Fibroblast of pulmonary artery (primary cell): ENCODE measurements at regions not wholly inside any gene's neighbourhood (a gene's known extent, or its start where the extent isn't known, plus 50 kb on each side); places are given as distances from the start of the nearest gene placed in this dataset.

Experiments used
- DNase-seq: peaks from one replicate; pipeline ENCODE4 v3.0.0-alpha.2; 2010; ENCODE audit warnings: low read depth
- H3K4me3 ChIP-seq: replicated peaks from 2 replicates; pipeline ENCODE4 v1.5.1; 2011; ENCODE audit warnings: low read depth, mild to moderate bottlenecking, control low read depth, low read length, moderate library complexity
- CTCF ChIP-seq: IDR thresholded peaks from 2 replicates; pipeline ENCODE4 v1.5.1; 2011; ENCODE audit warnings: mild to moderate bottlenecking, control low read depth, low read length, inconsistent platforms; ENCODE audit errors: missing control alignments

GRCh38 chr20:40634891-40635290, 54.1 kb downstream of the MAFB start:
- no peak overlapping the region for H3K4me3 ChIP-seq
- no peak for TF ChIP-seq CTCF
- no peak for DNase-seq

- no peak for TF ChIP-seq CTCF
- no peak for DNase-seq
- H3K4me3 ChIP-seq, result no peak overlapping the region
Observed at GRCh38 chr20:40633123-40633850, 55.7 kb downstream of the MAFB start.

GRCh38 chr20:40632346-40632976, 56.6 kb downstream of the MAFB start:
- TF ChIP-seq CTCF, result no peak
- no peak for DNase-seq
- H3K4me3 ChIP-seq, result no peak overlapping the region

DNA sequence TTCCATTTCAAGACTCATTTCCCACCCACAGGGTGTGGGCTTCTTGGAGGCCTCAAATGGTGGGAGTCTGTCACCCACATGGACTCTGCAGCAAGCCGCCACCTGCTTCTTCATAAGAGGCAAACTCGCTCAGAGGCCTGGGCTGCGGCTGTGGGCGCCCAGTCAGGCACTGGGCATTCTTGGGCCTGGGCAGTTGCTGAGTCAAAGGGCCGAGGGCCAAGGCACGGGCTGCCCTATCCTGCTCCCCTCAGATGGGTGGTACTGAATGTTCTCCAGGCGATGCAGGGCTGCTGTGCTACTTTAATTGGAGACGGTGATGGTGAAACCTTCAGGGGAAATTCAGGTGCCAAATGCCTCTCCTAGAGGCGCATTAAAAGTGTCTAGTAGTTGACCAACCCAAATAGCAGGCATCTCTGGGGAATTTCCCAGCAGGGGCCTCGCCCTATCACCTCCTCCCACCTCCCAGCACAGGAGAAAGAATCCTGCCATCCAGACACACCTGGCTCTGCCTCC, 57.9 kb downstream of the MAFB start:
- DNase-seq, result no peak
- no peak for TF ChIP-seq CTCF
- no peak overlapping the region for H3K4me3 ChIP-seq

DNA sequence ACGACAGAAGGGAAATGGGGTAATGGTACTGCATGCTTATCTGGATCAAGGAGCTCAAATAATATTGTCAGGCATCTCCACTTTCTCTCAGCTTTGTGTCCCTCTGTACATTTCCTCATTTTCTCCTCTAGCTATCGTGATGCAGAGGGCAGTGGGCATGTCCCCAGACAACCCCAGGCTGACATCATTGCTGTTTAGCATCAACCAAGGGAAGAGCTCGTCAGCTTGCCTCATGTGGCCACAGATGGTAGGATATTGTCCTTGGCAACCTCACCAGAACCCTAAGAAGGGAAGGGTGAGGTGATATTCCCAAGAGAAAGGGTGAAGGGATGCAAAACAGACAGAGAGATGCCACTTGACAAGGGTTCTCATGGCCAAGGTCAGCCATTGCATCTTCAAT, 58.3 kb downstream of the MAFB start:
- no peak for DNase-seq
- H3K4me3 ChIP-seq, result no peak overlapping the region
- no peak for TF ChIP-seq CTCF

- TF ChIP-seq CTCF, result no peak
- no peak overlapping the region for H3K4me3 ChIP-seq
- DNase-seq, result no peak
Observed at GRCh38 chr20:40630099-40630498, 58.9 kb downstream of the MAFB start.
